ENCODE measurements at regions not wholly inside any gene's neighbourhood (a gene's known extent, or its start where the extent isn't known, plus 50 kb on each side); places are given as distances from the start of the nearest gene placed in this dataset.

GRCh38 chr14:98900236-98900635 lies 371.8 kb downstream of the BCL11B start:
- Histone ChIP-seq H3K79me2 (replicated peaks; ENCODE audit: insufficient read depth, low read length) (no peaks in the 10 kb centered on the region), H3F3A (ENCODE audit: insufficient read depth, low read length, poor library complexity, severe bottlenecking) (no peaks in the 10 kb centered on the region), H3K36me3 (ENCODE audit: insufficient read depth, low read length) (no peaks in the 10 kb centered on the region), H3K4me3 (ENCODE audit: low read length) (no peak overlapping the region), H2AFZ (ENCODE audit: low read depth, low read length) (no peak overlapping the region), H3K27me3 (ENCODE audit: insufficient read depth, low read depth, low read length) (no peaks in the 10 kb centered on the region), H3K27ac (ENCODE audit: low read length) (no peak overlapping the region), H3K9me3 (ENCODE audit: low read length) (no peaks in the 10 kb centered on the region), H4K20me1 (ENCODE audit: insufficient read depth) (no peaks in the 10 kb centered on the region), H3K4me2 (ENCODE audit: low read length) (no peak overlapping the region), H3K9ac (ENCODE audit: low read length) (no peak overlapping the region), H3K9me2 (ENCODE audit: insufficient read depth, low read length) (no peaks in the 10 kb centered on the region)
- TF ChIP-seq POLR2AphosphoS5 (IDR thresholded peaks at IDR 0.05) (no peak), MXI1 (conservative IDR thresholded peaks at IDR 0.05; ENCODE audit: poor library complexity, severe bottlenecking) (no peak), SMC3 (conservative IDR thresholded peaks at IDR 0.05; ENCODE audit: poor library complexity) (no peak), TAF1 (IDR thresholded peaks at IDR 0.05; ENCODE audit: low read depth) (no peak), EP300 (conservative IDR thresholded peaks at IDR 0.05; ENCODE audit: poor library complexity, severe bottlenecking) (no peak), RAD21 (conservative IDR thresholded peaks at IDR 0.05) (no peak), EZH2 (IDR thresholded peaks at IDR 0.05; ENCODE audit: borderline replicate concordance, insufficient read depth, low read length, poor library complexity, severe bottlenecking) (no peak)
- TF ChIP-seq, protein P1, sequence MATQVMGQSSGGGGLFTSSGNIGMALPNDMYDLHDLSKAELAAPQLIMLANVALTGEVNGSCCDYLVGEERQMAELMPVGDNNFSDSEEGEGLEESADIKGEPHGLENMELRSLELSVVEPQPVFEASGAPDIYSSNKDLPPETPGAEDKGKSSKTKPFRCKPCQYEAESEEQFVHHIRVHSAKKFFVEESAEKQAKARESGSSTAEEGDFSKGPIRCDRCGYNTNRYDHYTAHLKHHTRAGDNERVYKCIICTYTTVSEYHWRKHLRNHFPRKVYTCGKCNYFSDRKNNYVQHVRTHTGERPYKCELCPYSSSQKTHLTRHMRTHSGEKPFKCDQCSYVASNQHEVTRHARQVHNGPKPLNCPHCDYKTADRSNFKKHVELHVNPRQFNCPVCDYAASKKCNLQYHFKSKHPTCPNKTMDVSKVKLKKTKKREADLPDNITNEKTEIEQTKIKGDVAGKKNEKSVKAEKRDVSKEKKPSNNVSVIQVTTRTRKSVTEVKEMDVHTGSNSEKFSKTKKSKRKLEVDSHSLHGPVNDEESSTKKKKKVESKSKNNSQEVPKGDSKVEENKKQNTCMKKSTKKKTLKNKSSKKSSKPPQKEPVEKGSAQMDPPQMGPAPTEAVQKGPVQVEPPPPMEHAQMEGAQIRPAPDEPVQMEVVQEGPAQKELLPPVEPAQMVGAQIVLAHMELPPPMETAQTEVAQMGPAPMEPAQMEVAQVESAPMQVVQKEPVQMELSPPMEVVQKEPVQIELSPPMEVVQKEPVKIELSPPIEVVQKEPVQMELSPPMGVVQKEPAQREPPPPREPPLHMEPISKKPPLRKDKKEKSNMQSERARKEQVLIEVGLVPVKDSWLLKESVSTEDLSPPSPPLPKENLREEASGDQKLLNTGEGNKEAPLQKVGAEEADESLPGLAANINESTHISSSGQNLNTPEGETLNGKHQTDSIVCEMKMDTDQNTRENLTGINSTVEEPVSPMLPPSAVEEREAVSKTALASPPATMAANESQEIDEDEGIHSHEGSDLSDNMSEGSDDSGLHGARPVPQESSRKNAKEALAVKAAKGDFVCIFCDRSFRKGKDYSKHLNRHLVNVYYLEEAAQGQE (IDR thresholded peaks at IDR 0.05; ENCODE audit: borderline replicate concordance), result no peak
- TF ChIP-seq, protein P2, sequence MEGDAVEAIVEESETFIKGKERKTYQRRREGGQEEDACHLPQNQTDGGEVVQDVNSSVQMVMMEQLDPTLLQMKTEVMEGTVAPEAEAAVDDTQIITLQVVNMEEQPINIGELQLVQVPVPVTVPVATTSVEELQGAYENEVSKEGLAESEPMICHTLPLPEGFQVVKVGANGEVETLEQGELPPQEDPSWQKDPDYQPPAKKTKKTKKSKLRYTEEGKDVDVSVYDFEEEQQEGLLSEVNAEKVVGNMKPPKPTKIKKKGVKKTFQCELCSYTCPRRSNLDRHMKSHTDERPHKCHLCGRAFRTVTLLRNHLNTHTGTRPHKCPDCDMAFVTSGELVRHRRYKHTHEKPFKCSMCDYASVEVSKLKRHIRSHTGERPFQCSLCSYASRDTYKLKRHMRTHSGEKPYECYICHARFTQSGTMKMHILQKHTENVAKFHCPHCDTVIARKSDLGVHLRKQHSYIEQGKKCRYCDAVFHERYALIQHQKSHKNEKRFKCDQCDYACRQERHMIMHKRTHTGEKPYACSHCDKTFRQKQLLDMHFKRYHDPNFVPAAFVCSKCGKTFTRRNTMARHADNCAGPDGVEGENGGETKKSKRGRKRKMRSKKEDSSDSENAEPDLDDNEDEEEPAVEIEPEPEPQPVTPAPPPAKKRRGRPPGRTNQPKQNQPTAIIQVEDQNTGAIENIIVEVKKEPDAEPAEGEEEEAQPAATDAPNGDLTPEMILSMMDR (IDR thresholded peaks at IDR 0.05; ENCODE audit: poor library complexity, severe bottlenecking), result no peak

DNA sequence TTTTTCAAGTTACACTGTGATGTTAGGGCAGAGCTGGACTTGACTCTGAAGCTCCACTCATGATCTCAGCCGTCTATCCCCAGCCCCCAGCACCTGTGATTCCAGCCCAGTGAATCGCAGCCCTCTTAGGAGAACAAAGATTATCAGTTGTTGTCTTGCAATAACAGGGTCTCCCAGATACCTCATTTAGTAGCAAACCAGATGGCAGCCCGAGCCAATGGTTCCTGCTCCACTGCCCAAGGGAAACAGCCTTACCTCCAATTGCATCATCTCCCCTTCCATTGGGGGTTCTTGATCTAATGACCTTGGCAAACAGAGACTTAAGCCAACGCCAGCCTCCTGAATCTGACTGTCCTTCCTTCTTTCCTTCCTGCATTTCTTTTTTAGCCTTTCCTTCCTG lies 371.2 kb downstream of the BCL11B start:
- no peak overlapping the region for H2AFZ ChIP-seq (ENCODE audit: low read depth, low read length)
- H3K9me2 ChIP-seq (ENCODE audit: insufficient read depth, low read length), result no peaks in the 10 kb centered on the region

More for the DNA sequence above, 371.2 kb downstream of the BCL11B start:
- Histone ChIP-seq H3K4me3 (ENCODE audit: low read length) (no peak overlapping the region), H3F3A (ENCODE audit: insufficient read depth, low read length, poor library complexity, severe bottlenecking) (no peaks in the 10 kb centered on the region), H3K36me3 (ENCODE audit: insufficient read depth, low read length) (no peaks in the 10 kb centered on the region), H3K79me2 (replicated peaks; ENCODE audit: insufficient read depth, low read length) (no peaks in the 10 kb centered on the region), H4K20me1 (ENCODE audit: insufficient read depth) (no peaks in the 10 kb centered on the region), H3K27ac (ENCODE audit: low read length) (no peak overlapping the region), H3K9me3 (ENCODE audit: low read length) (no peaks in the 10 kb centered on the region), H3K9ac (ENCODE audit: low read length) (no peak overlapping the region), H3K27me3 (ENCODE audit: insufficient read depth, low read depth, low read length) (no peaks in the 10 kb centered on the region), H3K4me2 (ENCODE audit: low read length) (no peak overlapping the region)
- TF ChIP-seq POLR2AphosphoS5 (IDR thresholded peaks at IDR 0.05), result no peak
- no peak for TF ChIP-seq EZH2 (IDR thresholded peaks at IDR 0.05; ENCODE audit: borderline replicate concordance, insufficient read depth, low read length, poor library complexity, severe bottlenecking)
- TF ChIP-seq, protein P1 (IDR thresholded peaks at IDR 0.05; ENCODE audit: borderline replicate concordance), result no peak
- TF ChIP-seq SMC3 (conservative IDR thresholded peaks at IDR 0.05; ENCODE audit: poor library complexity), result no peak
- no peak for TF ChIP-seq TAF1 (IDR thresholded peaks at IDR 0.05; ENCODE audit: low read depth)
- TF ChIP-seq MXI1 (conservative IDR thresholded peaks at IDR 0.05; ENCODE audit: poor library complexity, severe bottlenecking), result no peak
- TF ChIP-seq, protein P2 (IDR thresholded peaks at IDR 0.05; ENCODE audit: poor library complexity, severe bottlenecking), result no peak
- no peak for TF ChIP-seq EP300 (conservative IDR thresholded peaks at IDR 0.05; ENCODE audit: poor library complexity, severe bottlenecking)
- no peak for TF ChIP-seq RAD21 (conservative IDR thresholded peaks at IDR 0.05)

Data from neural cell (in vitro differentiated cells).